Liver (tissue), 8 donors: ENCODE measurements at regions not wholly inside any gene's neighbourhood (a gene's known extent, or its start where the extent isn't known, plus 50 kb on each side); places are given as distances from the start of the nearest gene placed in this dataset.

Experiments
- DNase-seq: peaks from one replicate; pipeline ENCODE4 v3.0.0-alpha.2; 2017; ENCODE audit warnings: low spot score
- H3K27ac ChIP-seq, 2 donors: one replicate each; pipeline ENCODE4 v1.7.0; 2013; ENCODE audit warnings: inconsistent platforms in 2 of 2, low read length in 2 of 2, control low read depth in 1 of 2, low read depth in 1 of 2, mild to moderate bottlenecking in 1 of 2
- H3K27me3 ChIP-seq, 4 donors: one replicate each; pipeline versions ENCODE4 v1.6.1 to v1.7.0; 2013; ENCODE audit warnings: low read length in 3 of 4, inconsistent platforms in 1 of 4, mild to moderate bottlenecking in 1 of 4, moderate library complexity in 1 of 4; ENCODE audit not compliant: control insufficient read depth in 4 of 4, insufficient read depth in 4 of 4
- H3K36me3 ChIP-seq, 4 donors: one replicate each; pipeline versions ENCODE4 v1.6.1 to v1.7.0; 2013; ENCODE audit warnings: low read length in 3 of 4, mild to moderate bottlenecking in 3 of 4, low read depth in 1 of 4, moderate library complexity in 1 of 4; ENCODE audit not compliant: control insufficient read depth in 4 of 4, insufficient read depth in 3 of 4
- H3K4me1 ChIP-seq, 4 donors: one replicate each; pipeline versions ENCODE4 v1.6.1 to v1.7.0; 2013; ENCODE audit warnings: low read length in 3 of 4, mild to moderate bottlenecking in 3 of 4, moderate library complexity in 1 of 4; ENCODE audit not compliant: control insufficient read depth in 4 of 4, insufficient read depth in 4 of 4
- H3K4me3 ChIP-seq, 3 donors: one replicate each; pipeline versions ENCODE4 v1.6.1 to v1.7.0; 2013; ENCODE audit warnings: low read length in 3 of 3, control low read depth in 1 of 3, low read depth in 1 of 3, mild to moderate bottlenecking in 1 of 3
- H3K9ac ChIP-seq, 2 donors: one replicate each; pipeline ENCODE4 v1.7.0; 2013; ENCODE audit warnings: low read length in 2 of 2, mild to moderate bottlenecking in 2 of 2, moderate library complexity in 2 of 2, control low read depth in 1 of 2, low read depth in 1 of 2
- H3K9me3 ChIP-seq, 4 donors: one replicate each; pipeline versions ENCODE4 v1.6.1 to v1.7.0; 2013; ENCODE audit warnings: low read length in 3 of 4; ENCODE audit not compliant: control insufficient read depth in 4 of 4
- EGR1 ChIP-seq, 2 donors: IDR thresholded peaks; 2 replicates each; pipeline ENCODE4 v1.6.1; 2016 to 2018; ENCODE audit warnings: antibody characterized with exemption in 2 of 2, low read depth in 2 of 2
- GABPA ChIP-seq, 2 donors: IDR thresholded peaks in 1 of 2; conservative IDR thresholded peaks in 1 of 2; 2 replicates each; pipeline ENCODE4 v1.6.1; 2016; ENCODE audit warnings: antibody characterized with exemption in 2 of 2, mild to moderate bottlenecking in 1 of 2, moderate library complexity in 1 of 2
- HNF4A ChIP-seq, 2 donors: conservative IDR thresholded peaks; 2 replicates each; pipeline ENCODE4 v1.6.1; 2016; ENCODE audit warnings: antibody characterized with exemption in 2 of 2, mild to moderate bottlenecking in 2 of 2
- HNF4G ChIP-seq: IDR thresholded peaks from 2 replicates; pipeline ENCODE4 v1.6.1; 2016; ENCODE audit warnings: antibody characterized with exemption
- JUND ChIP-seq, 2 donors: IDR thresholded peaks; 2 replicates each; pipeline ENCODE4 v1.6.1; 2016; ENCODE audit warnings: antibody characterized with exemption in 2 of 2
- NR2F2 ChIP-seq: IDR thresholded peaks from 2 replicates; pipeline ENCODE4 v1.6.1; 2016; ENCODE audit warnings: antibody characterized with exemption
- RAD21 ChIP-seq, 2 donors: IDR thresholded peaks; 2 replicates each; pipeline ENCODE4 v1.6.1; 2016; ENCODE audit warnings: antibody characterized with exemption in 2 of 2, mild to moderate bottlenecking in 2 of 2
- SP1 ChIP-seq: IDR thresholded peaks from 2 replicates; pipeline ENCODE4 v1.6.1; 2018; ENCODE audit warnings: antibody characterized with exemption, mild to moderate bottlenecking
- TAF1 ChIP-seq: conservative IDR thresholded peaks from 2 replicates; pipeline ENCODE4 v1.6.1; 2016; ENCODE audit warnings: antibody characterized with exemption, mild to moderate bottlenecking
- WGBS: extraction: QIAGEN DNeasy Blood & Tissue Kit; methylation state at CpG from one replicate; pipeline ENCODE4 v1.1.7; 2013; 5-methylcytosine and 5-hydroxymethylcytosine counted together
- TF ChIP-seq, protein P1 (sequence below): fragments of 150-350 bp; IDR thresholded peaks from 2 replicates; pipeline ENCODE4 v1.5.1; 2017; ENCODE audit warnings: improper control_type of control experiment, low read depth, low read length; ENCODE audit not compliant: missing input control
- TF ChIP-seq, protein P2 (sequence below): IDR thresholded peaks from 2 replicates; pipeline ENCODE4 v1.6.1; 2016; ENCODE audit warnings: antibody characterized with exemption, mild to moderate bottlenecking
- TF ChIP-seq, protein P3 (sequence below): IDR thresholded peaks from 2 replicates; pipeline ENCODE4 v1.6.1; 2016; ENCODE audit warnings: antibody characterized with exemption
- donor health status: healthy.
- donor health status: healthy.
- donor health status: healthy.
- donor health status: healthy.
- donor health status: healthy.

DNA sequence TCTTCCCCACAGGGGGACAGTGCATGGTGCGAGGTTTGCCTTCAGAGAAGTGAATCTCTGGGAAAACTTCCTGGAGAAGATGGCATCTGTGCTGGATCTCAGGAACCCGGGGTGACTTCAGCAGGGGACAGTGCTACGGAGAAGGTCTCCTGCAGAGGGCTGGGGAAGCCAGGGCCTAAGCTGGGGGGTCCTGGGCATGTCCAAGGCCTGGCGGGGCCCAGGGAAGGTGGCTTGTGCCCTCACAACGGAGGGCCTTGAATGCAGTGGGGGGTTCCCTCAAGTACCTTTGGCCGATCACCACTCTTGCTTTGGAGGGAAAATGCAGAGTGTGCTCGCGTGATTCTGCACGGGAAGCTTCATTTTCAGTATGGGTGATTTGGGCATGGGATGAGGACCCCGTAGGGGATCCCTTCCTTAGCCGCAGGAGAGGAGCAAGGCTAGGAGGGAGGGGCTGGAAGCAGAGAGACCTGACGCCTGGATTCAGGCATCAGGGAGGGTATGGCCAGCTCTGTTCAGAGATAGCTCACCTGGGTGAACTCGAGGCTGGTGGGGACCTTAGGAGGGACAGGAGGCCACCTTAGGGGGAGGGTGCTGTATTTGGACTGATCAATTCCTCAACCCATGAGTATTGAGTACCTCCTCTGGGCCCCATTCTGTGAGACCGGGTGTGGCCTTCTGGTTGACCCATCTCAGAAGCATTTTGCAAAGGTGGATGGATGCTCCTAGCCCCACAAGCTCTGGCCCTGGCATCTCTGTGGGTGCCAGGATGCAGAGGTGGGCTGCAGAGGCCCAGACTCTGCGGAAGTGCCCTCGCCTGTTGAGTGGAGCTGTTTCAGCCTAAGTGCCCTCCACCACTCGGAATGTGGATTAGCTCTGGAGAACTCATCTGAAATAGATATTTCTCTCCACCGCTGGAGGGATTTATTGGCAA lies 529.4 kb downstream of the TBC1D22A start:
- no peak overlapping the region for H3K4me3 ChIP-seq
- no peaks in the 10 kb centered on the region for H3K9me3 ChIP-seq
- H3K36me3 ChIP-seq = no peaks in the 10 kb centered on the region
- H3K27me3 ChIP-seq = no peaks in the 10 kb centered on the region
- DNase-seq = no peak
- H3K4me1 ChIP-seq = no peaks in the 10 kb centered on the region
- no peak overlapping the region for H3K27ac ChIP-seq
- TF ChIP-seq JUND (IDR thresholded peaks at IDR 0.05) (no peak), EGR1 (IDR thresholded peaks at IDR 0.05; ENCODE audit: low read depth in 2 of 2) (no peak), SP1 (no peak), RAD21 (IDR thresholded peaks at IDR 0.05) (no peak), HNF4G (no peak), GABPA (IDR thresholded peaks at IDR 0.05 in 1 of 2, conservative IDR thresholded peaks at IDR 0.05 in 1 of 2) (no peak), NR2F2 (no peak)
- TF ChIP-seq, protein P1, sequence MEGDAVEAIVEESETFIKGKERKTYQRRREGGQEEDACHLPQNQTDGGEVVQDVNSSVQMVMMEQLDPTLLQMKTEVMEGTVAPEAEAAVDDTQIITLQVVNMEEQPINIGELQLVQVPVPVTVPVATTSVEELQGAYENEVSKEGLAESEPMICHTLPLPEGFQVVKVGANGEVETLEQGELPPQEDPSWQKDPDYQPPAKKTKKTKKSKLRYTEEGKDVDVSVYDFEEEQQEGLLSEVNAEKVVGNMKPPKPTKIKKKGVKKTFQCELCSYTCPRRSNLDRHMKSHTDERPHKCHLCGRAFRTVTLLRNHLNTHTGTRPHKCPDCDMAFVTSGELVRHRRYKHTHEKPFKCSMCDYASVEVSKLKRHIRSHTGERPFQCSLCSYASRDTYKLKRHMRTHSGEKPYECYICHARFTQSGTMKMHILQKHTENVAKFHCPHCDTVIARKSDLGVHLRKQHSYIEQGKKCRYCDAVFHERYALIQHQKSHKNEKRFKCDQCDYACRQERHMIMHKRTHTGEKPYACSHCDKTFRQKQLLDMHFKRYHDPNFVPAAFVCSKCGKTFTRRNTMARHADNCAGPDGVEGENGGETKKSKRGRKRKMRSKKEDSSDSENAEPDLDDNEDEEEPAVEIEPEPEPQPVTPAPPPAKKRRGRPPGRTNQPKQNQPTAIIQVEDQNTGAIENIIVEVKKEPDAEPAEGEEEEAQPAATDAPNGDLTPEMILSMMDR = no peak
- TF ChIP-seq, protein P2, sequence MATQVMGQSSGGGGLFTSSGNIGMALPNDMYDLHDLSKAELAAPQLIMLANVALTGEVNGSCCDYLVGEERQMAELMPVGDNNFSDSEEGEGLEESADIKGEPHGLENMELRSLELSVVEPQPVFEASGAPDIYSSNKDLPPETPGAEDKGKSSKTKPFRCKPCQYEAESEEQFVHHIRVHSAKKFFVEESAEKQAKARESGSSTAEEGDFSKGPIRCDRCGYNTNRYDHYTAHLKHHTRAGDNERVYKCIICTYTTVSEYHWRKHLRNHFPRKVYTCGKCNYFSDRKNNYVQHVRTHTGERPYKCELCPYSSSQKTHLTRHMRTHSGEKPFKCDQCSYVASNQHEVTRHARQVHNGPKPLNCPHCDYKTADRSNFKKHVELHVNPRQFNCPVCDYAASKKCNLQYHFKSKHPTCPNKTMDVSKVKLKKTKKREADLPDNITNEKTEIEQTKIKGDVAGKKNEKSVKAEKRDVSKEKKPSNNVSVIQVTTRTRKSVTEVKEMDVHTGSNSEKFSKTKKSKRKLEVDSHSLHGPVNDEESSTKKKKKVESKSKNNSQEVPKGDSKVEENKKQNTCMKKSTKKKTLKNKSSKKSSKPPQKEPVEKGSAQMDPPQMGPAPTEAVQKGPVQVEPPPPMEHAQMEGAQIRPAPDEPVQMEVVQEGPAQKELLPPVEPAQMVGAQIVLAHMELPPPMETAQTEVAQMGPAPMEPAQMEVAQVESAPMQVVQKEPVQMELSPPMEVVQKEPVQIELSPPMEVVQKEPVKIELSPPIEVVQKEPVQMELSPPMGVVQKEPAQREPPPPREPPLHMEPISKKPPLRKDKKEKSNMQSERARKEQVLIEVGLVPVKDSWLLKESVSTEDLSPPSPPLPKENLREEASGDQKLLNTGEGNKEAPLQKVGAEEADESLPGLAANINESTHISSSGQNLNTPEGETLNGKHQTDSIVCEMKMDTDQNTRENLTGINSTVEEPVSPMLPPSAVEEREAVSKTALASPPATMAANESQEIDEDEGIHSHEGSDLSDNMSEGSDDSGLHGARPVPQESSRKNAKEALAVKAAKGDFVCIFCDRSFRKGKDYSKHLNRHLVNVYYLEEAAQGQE = no peak
- TF ChIP-seq, protein P3, sequence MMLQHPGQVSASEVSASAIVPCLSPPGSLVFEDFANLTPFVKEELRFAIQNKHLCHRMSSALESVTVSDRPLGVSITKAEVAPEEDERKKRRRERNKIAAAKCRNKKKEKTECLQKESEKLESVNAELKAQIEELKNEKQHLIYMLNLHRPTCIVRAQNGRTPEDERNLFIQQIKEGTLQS = no peak
- H3K9ac ChIP-seq = no peak overlapping the region
- WGBS = 80% methylated on average over 18 of the region's 18 CpGs

DNA sequence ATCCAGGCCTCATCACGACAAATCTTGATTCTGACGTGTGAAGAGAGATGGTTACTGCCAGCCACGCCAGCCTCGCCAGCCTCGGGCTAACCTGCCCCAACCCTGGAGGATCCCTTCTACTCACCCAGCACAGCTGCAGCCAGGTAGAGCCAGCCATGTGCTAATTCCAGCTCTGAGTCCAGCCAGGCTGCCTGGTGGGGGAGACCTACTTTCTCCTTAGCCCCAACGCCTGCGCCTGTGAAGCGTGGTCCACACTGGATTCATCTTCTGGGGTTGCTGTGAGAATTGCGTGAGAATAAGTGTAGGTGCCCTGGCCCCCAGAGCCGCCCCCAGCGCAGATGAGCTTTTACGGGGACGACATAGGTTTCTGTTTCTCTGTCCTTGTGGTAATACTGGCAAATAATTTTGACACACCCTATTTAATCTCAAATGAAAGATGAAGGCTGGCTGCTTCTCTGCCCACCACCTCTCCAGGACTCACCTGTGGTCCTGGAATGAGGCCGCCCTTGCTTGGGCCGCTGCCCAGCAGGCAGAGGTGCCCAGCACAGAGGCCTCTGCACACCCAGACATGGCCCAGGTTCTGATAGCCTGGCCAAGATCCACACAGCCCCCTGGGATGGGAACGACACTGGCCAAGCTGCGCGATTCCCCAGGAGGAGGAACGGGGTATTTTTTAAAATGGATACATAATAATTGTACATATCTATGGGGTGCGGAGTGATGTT lies 528.4 kb downstream of the TBC1D22A start:
- Histone ChIP-seq H3K27ac (no peak overlapping the region), H3K36me3 (no peaks in the 10 kb centered on the region), H3K4me1 (no peaks in the 10 kb centered on the region), H3K9me3 (no peaks in the 10 kb centered on the region), H3K4me3 (no peak overlapping the region), H3K9ac (no peak overlapping the region), H3K27me3 (no peaks in the 10 kb centered on the region)
- TF ChIP-seq TAF1 (no peak), HNF4A (conservative IDR thresholded peaks at IDR 0.05) (no peak), NR2F2 (no peak), HNF4G (no peak)
- TF ChIP-seq, protein P1 = no peak
- WGBS = 86% methylated on average over 20 of the region's 20 CpGs
- DNase-seq = no peak
